ENCODE measurements at regions not wholly inside any gene's neighbourhood (a gene's known extent, or its start where the extent isn't known, plus 50 kb on each side); places are given as distances from the start of the nearest gene placed in this dataset.

- no peak overlapping the region for H3K27ac ChIP-seq
- TF ChIP-seq ZFX (IDR thresholded peaks at IDR 0.05; ENCODE audit: borderline replicate concordance) (no peak), CTCF (IDR thresholded peaks at IDR 0.05) (no peak)
Observed at GRCh38 chr5:38680094-38680825, 123.8 kb upstream of the LIFR start.

GRCh38 chr5:38681029-38681706 is 124.7 kb upstream of the LIFR start:
- H3K27ac ChIP-seq: no peak overlapping the region

GRCh38 chr5:38681966-38682365 is 125.5 kb upstream of the LIFR start:
- no peak overlapping the region for H3K27ac ChIP-seq

More at GRCh38 chr5:38681029-38681706, 124.7 kb upstream of the LIFR start:
- TF ChIP-seq CTCF (IDR thresholded peaks at IDR 0.05): no peak
- TF ChIP-seq ZFX (IDR thresholded peaks at IDR 0.05; ENCODE audit: borderline replicate concordance): no peak

GRCh38 chr5:38686658-38687057 is 130.2 kb upstream of the LIFR start:
- no peak overlapping the region for H3K27ac ChIP-seq
- TF ChIP-seq CTCF (IDR thresholded peaks at IDR 0.05): no peak
- TF ChIP-seq ZFX (IDR thresholded peaks at IDR 0.05; ENCODE audit: borderline replicate concordance): no peak

More at GRCh38 chr5:38681966-38682365, 125.5 kb upstream of the LIFR start:
- no peak for TF ChIP-seq CTCF (IDR thresholded peaks at IDR 0.05)
- no peak for TF ChIP-seq ZFX (IDR thresholded peaks at IDR 0.05; ENCODE audit: borderline replicate concordance)

- TF ChIP-seq CTCF (IDR thresholded peaks at IDR 0.05) (no peak), ZFX (IDR thresholded peaks at IDR 0.05; ENCODE audit: borderline replicate concordance) (no peak)
- H3K27ac ChIP-seq: peak overlapping the region; percentile 68
Observed at GRCh38 chr5:38692346-38692745, 135.9 kb upstream of the LIFR start.

- no peak for TF ChIP-seq ZFX (IDR thresholded peaks at IDR 0.05; ENCODE audit: borderline replicate concordance)
- peak overlapping the region; percentile 68 for H3K27ac ChIP-seq
Observed at GRCh38 chr5:38692781-38693527, 136.5 kb upstream of the LIFR start.

- TF ChIP-seq CTCF (IDR thresholded peaks at IDR 0.05) (no peak), ZFX (IDR thresholded peaks at IDR 0.05; ENCODE audit: borderline replicate concordance) (no peak)
- no peak overlapping the region for H3K27ac ChIP-seq
Observed at GRCh38 chr5:38695021-38695958, 138.8 kb upstream of the LIFR start.
